A204.1 (cell line): ENCODE measurements at regions not wholly inside any gene's neighbourhood (a gene's known extent, or its start where the extent isn't known, plus 50 kb on each side); places are given as distances from the start of the nearest gene placed in this dataset.
"Not testable (repeated sequence)": the region's sequence is repeated elsewhere in the genome, so short reads cannot be mapped to it uniquely, and the experiment has no call there.

Source experiments
- FAIRE-seq: peaks from 2 replicates; lab custom pipeline; 2012; peaks lifted over from hg19 to GRCh38; lab: Jason Lieb, UNC

GRCh38 chr11:82047200-82047599 lies 686.5 kb downstream of the FAM181B start:
- no peak for FAIRE-seq

GRCh38 chr11:82046778-82047177 lies 686.9 kb downstream of the FAM181B start:
- FAIRE-seq: no peak

GRCh38 chr11:82045748-82046457 lies 687.8 kb downstream of the FAM181B start:
- FAIRE-seq: no peak

GRCh38 chr11:82043316-82043715 lies 690.3 kb downstream of the FAM181B start:
- FAIRE-seq: no peak

- no peak for FAIRE-seq
Measured at GRCh38 chr11:82041764-82042163, 691.9 kb downstream of the FAM181B start.

GRCh38 chr11:82038154-82038553 lies 695.5 kb downstream of the FAM181B start:
- no peak for FAIRE-seq

GRCh38 chr11:82034527-82034926 lies 699.1 kb downstream of the FAM181B start:
- no peak for FAIRE-seq

GRCh38 chr11:82027335-82027734 lies 706.3 kb downstream of the FAM181B start:
- FAIRE-seq: not testable (repeated sequence)

- no peak for FAIRE-seq
Measured at GRCh38 chr11:82024760-82025159, 708.9 kb downstream of the FAM181B start.

GRCh38 chr11:82012276-82012675 lies 721.4 kb downstream of the FAM181B start:
- no peak for FAIRE-seq

GRCh38 chr11:82009133-82009532 lies 724.5 kb downstream of the FAM181B start:
- FAIRE-seq: no peak

GRCh38 chr11:82007521-82007920 lies 726.1 kb downstream of the FAM181B start:
- FAIRE-seq: no peak

GRCh38 chr11:82004537-82005213 lies 729.0 kb downstream of the FAM181B start:
- no peak for FAIRE-seq

GRCh38 chr11:82003671-82004515 lies 729.8 kb downstream of the FAM181B start:
- no peak for FAIRE-seq

GRCh38 chr11:82003024-82003423 lies 730.6 kb downstream of the FAM181B start:
- FAIRE-seq: no peak

GRCh38 chr11:81995889-81996288 lies 737.8 kb downstream of the FAM181B start:
- no peak for FAIRE-seq

- no peak for FAIRE-seq
Measured at GRCh38 chr11:81993755-81994154, 739.9 kb downstream of the FAM181B start.

- no peak for FAIRE-seq
Measured at GRCh38 chr11:81990659-81991443, 742.8 kb downstream of the FAM181B start.

GRCh38 chr11:81989093-81989492 lies 744.6 kb downstream of the FAM181B start:
- FAIRE-seq: no peak

GRCh38 chr11:81987829-81988472 lies 745.7 kb downstream of the FAM181B start:
- FAIRE-seq: no peak

GRCh38 chr11:81986556-81987161 lies 747.0 kb downstream of the FAM181B start:
- FAIRE-seq: no peak
